ENCODE measurements at regions not wholly inside any gene's neighbourhood (a gene's known extent, or its start where the extent isn't known, plus 50 kb on each side); places are given as distances from the start of the nearest gene placed in this dataset.
"Not testable (repeated sequence)": the region's sequence is repeated elsewhere in the genome, so short reads cannot be mapped to it uniquely, and the experiment has no call there.

DNA sequence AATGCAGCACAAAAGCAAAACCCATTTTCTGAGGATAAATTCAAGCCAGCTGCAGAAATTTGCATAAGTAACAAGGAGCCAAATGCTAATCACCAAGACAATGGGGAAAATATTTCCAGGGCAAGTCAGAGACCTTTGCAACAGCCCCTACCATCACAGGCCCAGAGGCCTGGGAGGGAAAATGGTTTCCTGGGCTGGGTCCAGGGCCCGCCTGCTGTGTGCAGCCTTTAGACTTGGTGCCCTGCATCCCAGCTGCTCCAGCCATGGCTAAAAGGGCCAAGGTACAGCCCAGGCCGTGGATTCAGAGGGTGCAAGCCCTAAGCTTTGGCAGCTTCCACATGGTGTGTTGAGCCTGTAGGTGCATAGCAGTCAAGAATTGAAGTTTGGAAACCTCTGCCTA is 309.5 kb upstream of the SGCG start:
- no peak for DNase-seq

DNA sequence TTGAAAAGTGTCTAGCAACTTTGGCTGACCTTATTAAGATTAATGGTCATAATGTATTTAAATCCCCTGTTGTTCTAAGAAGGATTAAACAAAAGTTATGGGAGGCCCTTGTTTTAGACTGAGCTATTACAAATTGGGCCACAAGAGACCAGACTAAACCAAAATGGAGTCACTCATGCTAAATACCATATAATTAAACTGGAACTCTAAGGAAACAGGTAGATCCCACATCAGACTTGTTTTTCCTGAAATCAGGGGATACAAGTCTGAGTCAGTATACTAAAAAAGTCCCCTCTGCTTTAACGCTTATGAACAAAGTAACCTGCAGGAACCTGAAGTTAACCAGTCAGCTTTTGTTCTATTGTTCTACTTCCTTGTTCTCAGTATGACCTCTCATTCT is 305.9 kb upstream of the SGCG start:
- no peak for DNase-seq

GRCh38 chr13:22877421-22877820 is 303.4 kb upstream of the SGCG start:
- DNase-seq = no peak

GRCh38 chr13:22880741-22881720 is 299.7 kb upstream of the SGCG start:
- no peak for DNase-seq

DNA sequence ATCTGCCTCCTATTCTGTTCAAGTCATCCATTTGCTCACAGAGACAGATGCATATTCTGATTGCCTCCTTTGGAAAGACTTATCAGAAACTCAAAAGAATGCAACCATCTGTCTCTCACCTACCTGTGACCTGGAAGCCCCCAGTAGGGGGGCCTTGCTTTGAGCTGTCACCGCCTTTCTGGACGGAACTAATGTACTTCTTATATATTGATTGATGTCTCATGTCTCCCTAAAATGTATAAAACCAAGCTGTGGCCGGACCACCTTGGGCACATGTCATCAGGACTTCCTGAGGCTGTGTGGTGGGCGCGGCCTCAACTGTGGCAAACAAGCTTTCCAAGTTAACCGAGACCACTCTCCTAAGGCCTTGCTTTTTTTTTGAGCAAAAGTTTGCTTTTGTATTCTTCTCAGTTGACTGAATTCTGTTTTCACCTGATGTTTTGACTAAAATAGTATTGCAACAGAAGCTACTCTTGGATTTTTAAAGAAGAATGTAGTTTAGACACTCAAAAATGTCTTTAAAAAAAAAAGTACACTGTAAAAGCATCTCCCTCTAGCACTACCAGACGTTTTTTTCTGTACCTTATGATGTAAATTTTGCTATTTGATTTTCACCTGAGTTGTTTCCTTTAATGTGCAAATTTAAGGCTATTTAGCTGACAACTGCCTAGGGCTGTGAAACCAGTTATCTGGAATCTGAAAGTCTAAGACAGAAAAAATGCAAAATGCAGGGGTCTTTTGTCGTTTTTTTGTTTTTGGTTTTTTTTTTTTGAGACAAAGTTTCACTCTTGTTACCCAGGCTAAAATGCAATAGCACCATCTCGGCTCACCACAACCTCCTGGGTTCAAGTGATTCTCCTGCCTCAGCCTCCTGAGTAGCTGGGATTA is 298.8 kb upstream of the SGCG start:
- DNase-seq = not testable (repeated sequence)

DNA sequence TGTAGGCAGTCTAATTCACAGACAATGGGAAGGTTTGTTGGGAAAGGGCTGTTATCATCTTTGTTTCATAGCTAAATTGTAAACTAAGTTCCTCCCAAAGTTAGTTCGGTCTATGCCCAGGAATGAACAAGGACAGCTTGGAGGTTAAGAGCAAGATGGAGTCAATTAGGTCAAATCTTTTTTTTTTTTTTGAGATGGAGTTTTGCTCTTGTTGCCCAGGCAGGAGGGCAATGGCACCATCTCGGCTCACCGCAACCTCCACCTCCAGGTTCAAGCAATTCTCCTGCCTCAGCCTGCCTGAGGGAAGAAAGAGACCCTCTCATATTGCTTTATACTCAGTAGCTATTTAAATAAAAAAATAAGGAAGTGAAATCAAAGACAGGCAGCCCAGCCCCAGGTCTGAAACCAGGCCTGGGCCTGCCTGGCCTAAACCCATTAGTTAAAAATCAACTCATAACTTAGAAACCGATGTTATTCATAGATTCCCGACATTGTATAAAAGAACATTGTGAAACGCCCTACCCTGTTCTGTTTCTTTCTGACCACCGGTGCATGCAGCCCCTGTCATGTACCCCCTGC is 297.4 kb upstream of the SGCG start:
- DNase-seq = no peak

DNA sequence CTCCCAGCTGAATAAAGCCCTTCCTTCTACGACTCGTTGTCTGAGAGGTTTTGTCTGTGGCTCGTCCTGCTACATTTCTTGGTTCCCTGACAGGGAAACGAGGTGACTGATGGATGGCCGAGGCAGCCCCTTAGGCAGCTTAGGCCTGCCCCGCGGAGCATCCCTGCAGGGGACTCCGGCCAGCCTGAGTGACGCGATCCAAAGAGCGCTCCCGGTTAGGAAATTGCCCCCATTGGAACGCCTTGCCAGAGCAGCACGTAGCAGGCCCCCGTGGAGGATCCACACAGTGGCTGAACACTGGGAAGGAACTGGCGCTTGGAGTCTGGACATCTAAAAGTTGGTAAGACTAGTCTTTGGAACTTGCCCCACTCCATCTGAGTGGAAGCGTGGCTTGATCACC is 296.8 kb upstream of the SGCG start:
- DNase-seq = no peak

GRCh38 chr13:22886061-22886460 is 294.7 kb upstream of the SGCG start:
- not testable (repeated sequence) for DNase-seq

- DNase-seq = not testable (repeated sequence)
Measured at GRCh38 chr13:22889376-22889775, 291.4 kb upstream of the SGCG start.

- no peak for DNase-seq
Measured at GRCh38 chr13:22893204-22893603, 287.6 kb upstream of the SGCG start.

GRCh38 chr13:22893777-22894176 is 287.0 kb upstream of the SGCG start:
- no peak for DNase-seq

GRCh38 chr13:22897571-22898314 is 283.0 kb upstream of the SGCG start:
- no peak for DNase-seq

- DNase-seq = not testable (repeated sequence)
Measured at GRCh38 chr13:22900416-22900951, 280.3 kb upstream of the SGCG start.

- no peak for DNase-seq
Measured at GRCh38 chr13:22903301-22903700, 277.5 kb upstream of the SGCG start.

DNA sequence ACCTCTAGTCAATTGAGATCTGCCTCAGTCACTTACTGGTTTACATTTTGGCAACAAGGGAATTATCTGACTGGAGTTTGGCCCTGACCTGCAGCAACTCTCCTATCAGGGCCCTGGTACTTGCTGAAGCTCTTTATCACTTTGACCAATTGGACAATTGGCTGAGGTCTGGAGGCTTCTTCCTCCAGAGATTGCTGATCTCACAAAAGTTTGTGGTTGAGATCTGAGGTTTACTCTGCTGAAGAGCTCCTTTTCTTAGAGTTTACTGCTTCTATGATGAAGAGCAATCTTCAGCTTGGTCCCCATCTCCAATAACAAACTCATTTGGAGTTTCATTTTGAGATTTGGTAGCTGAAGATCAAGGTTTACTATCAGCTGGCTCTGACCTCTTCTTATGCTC is 276.9 kb upstream of the SGCG start:
- DNase-seq = no peak

DNA sequence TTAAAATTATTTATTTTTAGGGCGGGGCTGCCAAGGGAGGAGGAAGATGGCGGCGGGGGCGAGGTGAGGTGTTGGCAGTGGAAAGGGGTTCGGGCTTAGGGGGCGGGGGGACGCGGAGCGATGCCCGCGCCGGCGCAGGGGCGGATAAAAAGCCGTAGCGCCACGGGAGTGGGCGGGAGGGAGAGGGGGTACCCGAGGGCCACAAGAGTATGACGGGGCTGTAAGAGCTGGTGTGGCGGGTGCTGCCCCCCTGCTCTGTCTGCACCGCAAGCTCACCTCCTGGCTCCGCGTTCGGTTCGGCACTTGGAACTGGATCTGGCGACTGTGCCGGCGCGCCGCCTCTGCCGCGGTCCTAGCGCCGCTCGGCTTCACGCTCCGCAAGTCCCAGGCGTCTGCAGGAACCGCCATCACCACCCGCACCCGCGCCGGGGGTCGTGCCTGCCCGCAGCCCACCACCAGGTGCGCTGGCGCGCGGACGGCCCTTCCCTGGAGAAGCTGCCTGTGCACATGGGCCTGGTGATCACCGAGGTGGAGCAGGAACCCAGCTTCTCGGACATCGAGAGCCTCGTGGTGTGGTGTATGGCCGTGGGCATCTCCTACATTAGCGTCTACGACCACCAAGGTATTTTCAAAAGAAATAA is 265.2 kb upstream of the SGCG start:
- no peak for DNase-seq

DNA sequence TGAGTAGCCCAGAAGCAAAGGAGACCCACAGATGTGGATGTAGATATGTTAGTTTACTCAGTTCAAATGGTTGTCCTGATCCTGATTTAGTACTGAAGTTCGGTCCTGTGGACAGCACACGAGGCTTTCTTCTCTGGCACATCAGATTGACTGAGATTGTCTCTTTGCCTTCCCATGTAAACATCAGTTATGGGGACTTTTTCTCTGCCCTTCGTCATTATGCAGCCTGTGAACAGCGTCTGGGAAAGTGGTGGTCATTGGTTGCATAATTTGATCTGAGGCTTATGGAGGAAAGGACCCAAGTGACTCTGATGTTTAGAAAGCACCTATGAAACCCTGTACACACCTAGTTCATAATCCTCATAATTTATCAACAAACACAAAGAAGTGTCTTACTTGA is 264.5 kb upstream of the SGCG start:
- DNase-seq = not testable (repeated sequence)

DNA sequence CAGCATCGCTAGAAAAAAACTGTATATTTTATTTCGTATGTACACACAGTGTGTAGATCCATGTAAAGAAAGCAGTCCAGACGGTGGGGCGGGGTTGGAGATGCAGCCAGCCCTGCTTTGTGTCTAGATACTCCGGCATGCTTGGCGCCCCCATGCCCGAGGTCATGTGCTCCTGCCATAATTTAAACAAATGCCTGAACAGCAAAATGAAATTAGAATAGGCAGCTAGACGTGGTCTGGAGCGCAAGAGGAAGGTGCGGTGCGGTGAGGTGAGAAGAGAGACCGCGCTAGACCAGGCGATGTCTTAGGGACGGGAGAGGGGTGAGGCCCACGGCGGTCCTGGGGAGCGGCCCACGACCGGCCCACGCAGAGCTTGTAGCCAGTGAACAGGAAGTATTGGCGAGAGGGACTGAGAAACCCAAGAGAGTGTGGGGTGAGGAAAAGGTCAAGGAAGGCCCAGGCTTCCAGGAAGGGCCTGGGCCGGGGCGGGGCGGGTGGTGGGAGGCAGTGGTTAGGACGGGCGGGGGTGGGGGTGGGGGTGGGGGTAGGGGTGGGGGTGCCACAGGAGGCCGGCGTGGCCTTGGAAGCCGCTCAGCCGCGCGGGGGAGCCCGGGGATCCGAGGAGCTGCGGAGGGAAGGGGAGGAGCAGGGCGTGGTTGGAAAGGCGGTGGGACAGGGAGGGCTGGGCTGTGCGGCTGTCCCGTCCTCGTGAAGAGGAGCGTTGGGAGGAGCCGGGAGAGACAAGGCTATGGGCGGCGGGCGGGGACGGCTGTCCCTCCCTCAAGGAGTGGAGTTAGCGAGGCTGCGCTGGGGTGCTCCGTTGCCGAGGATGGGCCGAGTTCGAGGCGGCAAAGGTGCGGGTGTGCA is 254.7 kb upstream of the SGCG start:
- no peak for DNase-seq

DNA sequence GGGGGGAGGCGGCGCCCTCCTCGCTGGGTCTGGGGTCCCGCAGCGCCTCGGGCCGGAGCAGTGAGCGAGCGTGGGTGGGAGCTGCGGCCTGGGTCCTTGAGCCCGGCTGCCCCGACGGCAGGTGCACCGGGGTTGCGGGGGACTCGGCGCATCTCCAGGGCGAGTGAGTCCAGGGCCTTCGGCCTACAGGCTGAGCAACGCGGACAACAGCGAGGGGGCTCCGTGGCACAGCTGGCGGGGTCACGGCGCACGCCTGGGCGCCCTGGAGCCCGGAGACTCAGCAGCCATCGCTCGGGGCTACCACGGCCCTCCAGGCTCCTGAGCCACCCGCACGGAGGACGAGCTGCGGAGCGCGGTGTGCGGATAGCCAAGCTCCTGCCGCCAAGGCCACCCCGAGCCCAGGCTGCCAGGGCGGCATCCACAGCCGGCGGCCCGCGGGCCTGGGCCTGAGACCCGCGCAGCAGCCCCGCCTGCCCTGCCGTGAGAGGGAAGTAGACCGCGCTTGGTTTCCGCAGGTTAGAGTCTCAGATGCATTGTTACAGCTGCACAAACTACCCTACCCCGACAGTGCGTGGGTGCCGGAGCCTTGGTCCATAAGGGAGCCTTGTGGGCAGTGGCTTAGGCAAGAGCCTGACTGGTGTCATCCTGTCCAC is 253.9 kb upstream of the SGCG start:
- no peak for DNase-seq

GRCh38 chr13:22927845-22928244 is 252.9 kb upstream of the SGCG start:
- DNase-seq = not testable (repeated sequence)

Data from CD4-positive, alpha-beta T cell treated with Interleukin-6 for 4 hours (primary cell).